Fibroblast of skin of left quadriceps (primary cell): ENCODE measurements at regions not wholly inside any gene's neighbourhood (a gene's known extent, or its start where the extent isn't known, plus 50 kb on each side); places are given as distances from the start of the nearest gene placed in this dataset.
A peak's percentile ranks its signal among the peaks of the same experiment; 100 is the strongest.

ENCODE experiments used
- DNase-seq, 2 experiments: peaks; one replicate each; pipeline ENCODE4 v3.0.0-alpha.2; 2013; ENCODE audit warnings: low read depth in 2 of 2

- no peak for DNase-seq
Observed at GRCh38 chr12:123041042-123041531, 60.6 kb downstream of the ARL6IP4 start.

- no peak for DNase-seq
Observed at GRCh38 chr12:123040106-123040505, 59.6 kb downstream of the ARL6IP4 start.

- DNase-seq: no peak
Observed at GRCh38 chr12:123038966-123039365, 58.5 kb downstream of the ARL6IP4 start.

- no peak for DNase-seq
Observed at GRCh38 chr12:123038486-123038885, 58.0 kb downstream of the ARL6IP4 start.

GRCh38 chr12:123037791-123038190, 57.3 kb downstream of the ARL6IP4 start:
- DNase-seq: no peak

GRCh38 chr12:123036466-123037285, 56.2 kb downstream of the ARL6IP4 start:
- DNase-seq: no peak

GRCh38 chr12:123035841-123036240, 55.4 kb downstream of the ARL6IP4 start:
- no peak for DNase-seq

- DNase-seq: peak; percentile 21 to 35
Observed at GRCh38 chr12:123034865-123035264, 54.4 kb downstream of the ARL6IP4 start.

- DNase-seq: no peak
Observed at GRCh38 chr12:123034022-123034541, 53.6 kb downstream of the ARL6IP4 start.

- DNase-seq: no peak
Observed at GRCh38 chr12:123033392-123034021, 53.0 kb downstream of the ARL6IP4 start.

GRCh38 chr12:123032736-123033391, 52.4 kb downstream of the ARL6IP4 start:
- no peak for DNase-seq
